ENCODE measurements at regions not wholly inside any gene's neighbourhood (a gene's known extent, or its start where the extent isn't known, plus 50 kb on each side); places are given as distances from the start of the nearest gene placed in this dataset.

DNA sequence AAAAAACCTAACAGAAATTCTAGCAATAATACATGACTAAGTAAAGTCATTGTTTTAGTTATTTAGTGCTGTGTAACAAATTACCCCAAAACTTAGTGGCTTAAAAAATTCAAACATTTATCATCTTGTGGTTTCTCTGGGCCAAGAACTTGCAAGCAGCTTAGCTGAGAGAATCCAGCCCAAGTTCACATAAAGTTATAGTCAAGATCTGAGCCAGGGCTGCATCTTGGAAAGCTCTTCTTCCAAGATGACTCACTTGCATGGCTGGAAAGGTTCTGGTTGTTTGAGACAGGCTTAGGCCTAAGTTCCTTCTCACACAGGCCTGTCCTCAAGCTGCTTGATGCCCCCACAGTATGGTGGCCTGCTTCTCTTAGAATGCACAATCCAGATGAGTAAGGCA, 217.8 kb upstream of the TSHZ2 start:
- TF ChIP-seq, protein P1, sequence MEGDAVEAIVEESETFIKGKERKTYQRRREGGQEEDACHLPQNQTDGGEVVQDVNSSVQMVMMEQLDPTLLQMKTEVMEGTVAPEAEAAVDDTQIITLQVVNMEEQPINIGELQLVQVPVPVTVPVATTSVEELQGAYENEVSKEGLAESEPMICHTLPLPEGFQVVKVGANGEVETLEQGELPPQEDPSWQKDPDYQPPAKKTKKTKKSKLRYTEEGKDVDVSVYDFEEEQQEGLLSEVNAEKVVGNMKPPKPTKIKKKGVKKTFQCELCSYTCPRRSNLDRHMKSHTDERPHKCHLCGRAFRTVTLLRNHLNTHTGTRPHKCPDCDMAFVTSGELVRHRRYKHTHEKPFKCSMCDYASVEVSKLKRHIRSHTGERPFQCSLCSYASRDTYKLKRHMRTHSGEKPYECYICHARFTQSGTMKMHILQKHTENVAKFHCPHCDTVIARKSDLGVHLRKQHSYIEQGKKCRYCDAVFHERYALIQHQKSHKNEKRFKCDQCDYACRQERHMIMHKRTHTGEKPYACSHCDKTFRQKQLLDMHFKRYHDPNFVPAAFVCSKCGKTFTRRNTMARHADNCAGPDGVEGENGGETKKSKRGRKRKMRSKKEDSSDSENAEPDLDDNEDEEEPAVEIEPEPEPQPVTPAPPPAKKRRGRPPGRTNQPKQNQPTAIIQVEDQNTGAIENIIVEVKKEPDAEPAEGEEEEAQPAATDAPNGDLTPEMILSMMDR (IDR thresholded peaks at IDR 0.05): no peak
- TF ChIP-seq POLR2A (IDR thresholded peaks at IDR 0.05): no peak
